ENCODE measurements at regions not wholly inside any gene's neighbourhood (a gene's known extent, or its start where the extent isn't known, plus 50 kb on each side); places are given as distances from the start of the nearest gene placed in this dataset.

GRCh38 chr1:213925531-213926182 lies 62.1 kb upstream of the PROX1 start:
- 74% methylated on average over 6 of the region's 6 CpGs for whole genome bisulfite sequencing
- H3K9me3 ChIP-seq = no peaks in the 10 kb centered on the region
- peaks cover under 1% of the 10 kb centered on the region for H3K27me3 ChIP-seq
- H3K4me3 ChIP-seq = no peak overlapping the region
- no peak for TF ChIP-seq POLR2A (IDR thresholded peaks at IDR 0.05)
- TF ChIP-seq POLR2AphosphoS5 (IDR thresholded peaks at IDR 0.05) = no peak
- TF ChIP-seq CTCF (IDR thresholded peaks at IDR 0.05) = no peak
- no peak for TF ChIP-seq EP300 (IDR thresholded peaks at IDR 0.05)
- H3K27ac ChIP-seq = no peak overlapping the region
- no peaks in the 10 kb centered on the region for H3K36me3 ChIP-seq
- no peak for DNase-seq (ENCODE audit: low spot score in 2 of 2)
- no peaks in the 10 kb centered on the region for H3K4me1 ChIP-seq

- Histone ChIP-seq H3K9me3 (no peaks in the 10 kb centered on the region), H3K27me3 (peaks cover 6% of the 10 kb centered on the region), H3K4me3 (no peak overlapping the region), H3K27ac (no peak overlapping the region), H3K4me1 (no peaks in the 10 kb centered on the region), H3K36me3 (no peaks in the 10 kb centered on the region)
- no peak for DNase-seq (ENCODE audit: low spot score in 2 of 2)
- no peak for TF ChIP-seq CTCF (IDR thresholded peaks at IDR 0.05)
- TF ChIP-seq POLR2AphosphoS5 (IDR thresholded peaks at IDR 0.05) = no peak
- no peak for TF ChIP-seq POLR2A (IDR thresholded peaks at IDR 0.05)
- no peak for TF ChIP-seq EP300 (IDR thresholded peaks at IDR 0.05)
- 88% methylated on average over 6 of the region's 6 CpGs for WGBS
These were observed 59.9 kb upstream of the PROX1 start for GRCh38 chr1:213927846-213928245.

- H3K27ac ChIP-seq = no peak overlapping the region
- TF ChIP-seq CTCF (IDR thresholded peaks at IDR 0.05) (no peak), POLR2AphosphoS5 (IDR thresholded peaks at IDR 0.05) (no peak), EP300 (IDR thresholded peaks at IDR 0.05) (no peak), POLR2A (IDR thresholded peaks at IDR 0.05) (no peak)
- no peak overlapping the region for H3K4me3 ChIP-seq
- DNase-seq (ENCODE audit: low spot score in 2 of 2) = no peak
- H3K27me3 ChIP-seq = peaks cover 6% of the 10 kb centered on the region
- H3K4me1 ChIP-seq = no peaks in the 10 kb centered on the region
- no peaks in the 10 kb centered on the region for H3K36me3 ChIP-seq
- H3K9me3 ChIP-seq = no peaks in the 10 kb centered on the region
These were observed 58.4 kb upstream of the PROX1 start for GRCh38 chr1:213929398-213929797.

- no peak for DNase-seq (ENCODE audit: low spot score in 2 of 2)
- no peak for TF ChIP-seq POLR2A (IDR thresholded peaks at IDR 0.05)
- TF ChIP-seq CTCF (IDR thresholded peaks at IDR 0.05) = no peak
- TF ChIP-seq POLR2AphosphoS5 (IDR thresholded peaks at IDR 0.05) = no peak
- no peak for TF ChIP-seq EP300 (IDR thresholded peaks at IDR 0.05)
- Histone ChIP-seq H3K27me3 (peaks cover 6% of the 10 kb centered on the region), H3K27ac (no peak overlapping the region), H3K4me1 (no peaks in the 10 kb centered on the region), H3K36me3 (no peaks in the 10 kb centered on the region), H3K4me3 (no peak overlapping the region), H3K9me3 (no peaks in the 10 kb centered on the region)
- WGBS = 50% methylated on average over 8 of the region's 8 CpGs
These were observed 55.9 kb upstream of the PROX1 start for GRCh38 chr1:213931836-213932235.

- DNase-seq (ENCODE audit: low spot score in 2 of 2) = no peak
- 78% methylated on average over 5 of the region's 5 CpGs for WGBS
- Histone ChIP-seq H3K27ac (no peak overlapping the region), H3K4me1 (no peaks in the 10 kb centered on the region), H3K27me3 (peaks cover 6% of the 10 kb centered on the region), H3K36me3 (no peaks in the 10 kb centered on the region), H3K4me3 (no peak overlapping the region), H3K9me3 (no peaks in the 10 kb centered on the region)
- TF ChIP-seq CTCF (IDR thresholded peaks at IDR 0.05) = no peak
- TF ChIP-seq POLR2A (IDR thresholded peaks at IDR 0.05) = no peak
- no peak for TF ChIP-seq EP300 (IDR thresholded peaks at IDR 0.05)
- no peak for TF ChIP-seq POLR2AphosphoS5 (IDR thresholded peaks at IDR 0.05)
These were observed 54.4 kb upstream of the PROX1 start for GRCh38 chr1:213933336-213933735.
